ENCODE measurements at regions not wholly inside any gene's neighbourhood (a gene's known extent, or its start where the extent isn't known, plus 50 kb on each side); places are given as distances from the start of the nearest gene placed in this dataset.
A peak's percentile ranks its signal among the peaks of the same experiment; 100 is the strongest.

GRCh38 chr1:182198006-182198605, 136.6 kb upstream of the ZNF648 start:
- no peaks in the 10 kb centered on the region for H3K9me2 ChIP-seq (ENCODE audit: low read depth, low read length)
- H3K4me1 ChIP-seq (ENCODE audit: insufficient read depth, low read length, severe bottlenecking), result no peaks in the 10 kb centered on the region
- no peak overlapping the region for H3K27ac ChIP-seq (ENCODE audit: low read depth, low read length, poor library complexity, severe bottlenecking)
- H3K79me2 ChIP-seq (ENCODE audit: insufficient read depth, low read length), result no peaks in the 10 kb centered on the region
- H3F3A ChIP-seq (ENCODE audit: insufficient read depth, low read length), result no peaks in the 10 kb centered on the region
- no peak overlapping the region for H2AFZ ChIP-seq (ENCODE audit: low read length)
- H3K36me3 ChIP-seq (ENCODE audit: insufficient read depth, low read length), result no peaks in the 10 kb centered on the region
- no peaks in the 10 kb centered on the region for H3K27me3 ChIP-seq (ENCODE audit: insufficient read depth, low read length)
- TF ChIP-seq EZH2 (IDR thresholded peaks at IDR 0.05; ENCODE audit: borderline replicate concordance, low read length), result no peak
- TF ChIP-seq, protein P1, sequence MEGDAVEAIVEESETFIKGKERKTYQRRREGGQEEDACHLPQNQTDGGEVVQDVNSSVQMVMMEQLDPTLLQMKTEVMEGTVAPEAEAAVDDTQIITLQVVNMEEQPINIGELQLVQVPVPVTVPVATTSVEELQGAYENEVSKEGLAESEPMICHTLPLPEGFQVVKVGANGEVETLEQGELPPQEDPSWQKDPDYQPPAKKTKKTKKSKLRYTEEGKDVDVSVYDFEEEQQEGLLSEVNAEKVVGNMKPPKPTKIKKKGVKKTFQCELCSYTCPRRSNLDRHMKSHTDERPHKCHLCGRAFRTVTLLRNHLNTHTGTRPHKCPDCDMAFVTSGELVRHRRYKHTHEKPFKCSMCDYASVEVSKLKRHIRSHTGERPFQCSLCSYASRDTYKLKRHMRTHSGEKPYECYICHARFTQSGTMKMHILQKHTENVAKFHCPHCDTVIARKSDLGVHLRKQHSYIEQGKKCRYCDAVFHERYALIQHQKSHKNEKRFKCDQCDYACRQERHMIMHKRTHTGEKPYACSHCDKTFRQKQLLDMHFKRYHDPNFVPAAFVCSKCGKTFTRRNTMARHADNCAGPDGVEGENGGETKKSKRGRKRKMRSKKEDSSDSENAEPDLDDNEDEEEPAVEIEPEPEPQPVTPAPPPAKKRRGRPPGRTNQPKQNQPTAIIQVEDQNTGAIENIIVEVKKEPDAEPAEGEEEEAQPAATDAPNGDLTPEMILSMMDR (IDR thresholded peaks at IDR 0.05; ENCODE audit: low read length), result peak; percentile 40; the same call in 1 of the 2 replicates
- H3K9me3 ChIP-seq (ENCODE audit: low read length), result no peaks in the 10 kb centered on the region
- no peaks in the 10 kb centered on the region for H4K20me1 ChIP-seq (ENCODE audit: insufficient read depth, low read length)
- H3K4me2 ChIP-seq (ENCODE audit: low read length), result no peak overlapping the region
- H3K4me3 ChIP-seq (ENCODE audit: low read depth, low read length, poor library complexity, severe bottlenecking), result no peak overlapping the region
- no peak overlapping the region for H3K9ac ChIP-seq (ENCODE audit: low read length)

GRCh38 chr1:182196897-182197870, 135.7 kb upstream of the ZNF648 start:
- Histone ChIP-seq H3K79me2 (ENCODE audit: insufficient read depth, low read length) (no peaks in the 10 kb centered on the region), H3K9ac (ENCODE audit: low read length) (no peak overlapping the region), H3K9me3 (ENCODE audit: low read length) (no peaks in the 10 kb centered on the region), H3K36me3 (ENCODE audit: insufficient read depth, low read length) (no peaks in the 10 kb centered on the region), H4K20me1 (ENCODE audit: insufficient read depth, low read length) (no peaks in the 10 kb centered on the region), H3K4me1 (ENCODE audit: insufficient read depth, low read length, severe bottlenecking) (no peaks in the 10 kb centered on the region), H3K9me2 (ENCODE audit: low read depth, low read length) (no peaks in the 10 kb centered on the region), H3K27me3 (ENCODE audit: insufficient read depth, low read length) (no peaks in the 10 kb centered on the region), H3K4me2 (ENCODE audit: low read length) (no peak overlapping the region), H2AFZ (ENCODE audit: low read length) (no peak overlapping the region), H3K27ac (ENCODE audit: low read depth, low read length, poor library complexity, severe bottlenecking) (no peak overlapping the region), H3K4me3 (ENCODE audit: low read depth, low read length, poor library complexity, severe bottlenecking) (no peak overlapping the region), H3F3A (ENCODE audit: insufficient read depth, low read length) (no peaks in the 10 kb centered on the region)
- TF ChIP-seq, protein P1 (IDR thresholded peaks at IDR 0.05; ENCODE audit: low read length), result no peak
- TF ChIP-seq EZH2 (IDR thresholded peaks at IDR 0.05; ENCODE audit: borderline replicate concordance, low read length), result no peak

DNA sequence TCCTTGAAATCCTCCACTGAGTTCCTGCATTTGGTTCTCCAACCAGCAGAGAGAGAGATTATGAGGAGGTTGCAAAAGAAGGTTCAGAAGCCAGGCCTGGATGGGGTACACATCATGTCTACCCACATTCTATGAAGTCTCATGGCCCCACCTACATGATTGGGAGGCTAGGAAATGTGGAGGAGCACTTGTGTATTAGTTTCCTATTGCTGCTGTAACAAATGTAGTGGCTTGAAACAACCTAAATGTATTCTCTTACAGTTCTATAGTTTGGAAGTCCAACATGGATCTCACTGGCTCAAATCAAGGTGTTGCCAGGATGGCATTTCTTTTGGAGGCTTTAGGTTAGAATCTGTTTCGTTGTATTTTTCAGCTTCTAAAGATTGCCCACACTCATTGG, 134.2 kb upstream of the ZNF648 start:
- Histone ChIP-seq H3K4me3 (ENCODE audit: low read depth, low read length, poor library complexity, severe bottlenecking) (no peak overlapping the region), H3K27ac (ENCODE audit: low read depth, low read length, poor library complexity, severe bottlenecking) (no peak overlapping the region), H3K4me2 (ENCODE audit: low read length) (no peak overlapping the region), H4K20me1 (ENCODE audit: insufficient read depth, low read length) (no peaks in the 10 kb centered on the region), H3K9ac (ENCODE audit: low read length) (no peak overlapping the region), H3F3A (ENCODE audit: insufficient read depth, low read length) (no peaks in the 10 kb centered on the region), H2AFZ (ENCODE audit: low read length) (no peak overlapping the region), H3K4me1 (ENCODE audit: insufficient read depth, low read length, severe bottlenecking) (no peaks in the 10 kb centered on the region), H3K9me2 (ENCODE audit: low read depth, low read length) (no peaks in the 10 kb centered on the region), H3K79me2 (ENCODE audit: insufficient read depth, low read length) (no peaks in the 10 kb centered on the region), H3K36me3 (ENCODE audit: insufficient read depth, low read length) (no peaks in the 10 kb centered on the region), H3K27me3 (ENCODE audit: insufficient read depth, low read length) (no peaks in the 10 kb centered on the region), H3K9me3 (ENCODE audit: low read length) (no peaks in the 10 kb centered on the region)
- no peak for TF ChIP-seq EZH2 (IDR thresholded peaks at IDR 0.05; ENCODE audit: borderline replicate concordance, low read length)
- TF ChIP-seq, protein P1 (IDR thresholded peaks at IDR 0.05; ENCODE audit: low read length), result no peak

All from OCI-LY1 (cell line).